Naive thymus-derived CD4-positive, alpha-beta T cell (primary cell): ENCODE measurements at regions not wholly inside any gene's neighbourhood (a gene's known extent, or its start where the extent isn't known, plus 50 kb on each side); places are given as distances from the start of the nearest gene placed in this dataset.
A peak's percentile ranks its signal among the peaks of the same experiment; 100 is the strongest.

Source experiments
- ATAC-seq: fragments of 150-1000 bp; cut with Tn5 transposase; 2 replicates; pipeline ENCODE4 v1.10.0; 2021; ENCODE audit warnings: mild to moderate bottlenecking, moderate library complexity
- CTCF ChIA-PET: fragments of 350-600 bp; sonication (Branson Sonifier 250); formaldehyde crosslinking; loops from one replicate; lab custom pipeline; 2021; ENCODE audit warnings: antibody characterized with exemption; lab: Charles Lee
- POLR2A ChIA-PET: fragments of 350-600 bp; sonication (Branson Sonifier 250); formaldehyde crosslinking; loops from one replicate; lab custom pipeline; 2021; ENCODE audit warnings: antibody characterized with exemption, inconsistent platforms; lab: Charles Lee
- DNase-seq, 9 donors: peaks; one replicate each; pipeline versions ENCODE4 v3.0.0 to v3.0.0-alpha.2; 2020 to 2022; ENCODE audit warnings: mixed read lengths in 1 of 9
- H3K27ac ChIP-seq: one replicate; pipeline ENCODE4 v1.7.0; 2013; ENCODE audit warnings: mild to moderate bottlenecking, low read depth, low read length, moderate library complexity
- H3K27me3 ChIP-seq, 2 donors: one replicate each; pipeline ENCODE4 v1.7.0; 2013; ENCODE audit warnings: low read length in 2 of 2, mild to moderate bottlenecking in 2 of 2, moderate library complexity in 2 of 2; ENCODE audit not compliant: control insufficient read depth in 2 of 2, insufficient read depth in 2 of 2
- H3K36me3 ChIP-seq, 3 experiments: 1 replicate in 2 of 3; 2 replicates in 1 of 3; pipeline ENCODE4 v1.7.0; 2013; ENCODE audit warnings: low read length in 3 of 3, mild to moderate bottlenecking in 3 of 3, moderate library complexity in 1 of 3; ENCODE audit not compliant: insufficient read depth in 3 of 3, control insufficient read depth in 2 of 3
- H3K4me1 ChIP-seq, 2 donors: one replicate each; pipeline ENCODE4 v1.7.0; 2013; ENCODE audit warnings: low read length in 2 of 2, mild to moderate bottlenecking in 2 of 2, moderate library complexity in 1 of 2; ENCODE audit not compliant: control insufficient read depth in 2 of 2, insufficient read depth in 2 of 2
- H3K4me3 ChIP-seq: 2 replicates; pipeline ENCODE4 v1.7.0; 2013; ENCODE audit warnings: mild to moderate bottlenecking, low read length
- H3K9me3 ChIP-seq, 3 experiments: 1 replicate in 2 of 3; 2 replicates in 1 of 3; pipeline ENCODE4 v1.7.0; 2013; ENCODE audit warnings: low read length in 3 of 3; ENCODE audit not compliant: control insufficient read depth in 2 of 3
- H3K27ac Mint-ChIP-seq, 9 donors: one replicate each; pipeline ENCODE4 v1.8.0; 2020 to 2022; ENCODE audit warnings: mixed read lengths in 9 of 9, mild to moderate bottlenecking in 8 of 9, moderate library complexity in 5 of 9, inconsistent platforms in 2 of 9
- H3K27me3 Mint-ChIP-seq, 5 donors: one replicate each; pipeline ENCODE4 v1.8.0; 2021 to 2022; ENCODE audit warnings: mixed read lengths in 5 of 5, mild to moderate bottlenecking in 1 of 5
- H3K36me3 Mint-ChIP-seq, 5 donors: one replicate each; pipeline ENCODE4 v1.8.0; 2020 to 2022; ENCODE audit warnings: mixed read lengths in 5 of 5, mild to moderate bottlenecking in 3 of 5, inconsistent platforms in 1 of 5
- H3K4me1 Mint-ChIP-seq, 7 donors: one replicate each; pipeline ENCODE4 v1.8.0; 2020 to 2022; ENCODE audit warnings: mixed read lengths in 7 of 7, mild to moderate bottlenecking in 3 of 7, inconsistent platforms in 1 of 7
- H3K4me3 Mint-ChIP-seq, 10 donors: one replicate each; pipeline ENCODE4 v1.8.0; 2020 to 2022; ENCODE audit warnings: mild to moderate bottlenecking in 10 of 10, mixed read lengths in 10 of 10, moderate library complexity in 6 of 10, inconsistent platforms in 2 of 10
- H3K9me3 Mint-ChIP-seq, 11 donors: one replicate each; pipeline ENCODE4 v1.8.0; 2020 to 2022; ENCODE audit warnings: mixed read lengths in 11 of 11, mild to moderate bottlenecking in 4 of 11, inconsistent platforms in 1 of 11, moderate library complexity in 1 of 11
- intact Hi-C, 2 donors: fragments of 100-400 bp; cut with micrococcal nuclease; formaldehyde crosslinking; loops; one replicate each; pipeline ENCODE4 v1.15.1; 2023

DNA sequence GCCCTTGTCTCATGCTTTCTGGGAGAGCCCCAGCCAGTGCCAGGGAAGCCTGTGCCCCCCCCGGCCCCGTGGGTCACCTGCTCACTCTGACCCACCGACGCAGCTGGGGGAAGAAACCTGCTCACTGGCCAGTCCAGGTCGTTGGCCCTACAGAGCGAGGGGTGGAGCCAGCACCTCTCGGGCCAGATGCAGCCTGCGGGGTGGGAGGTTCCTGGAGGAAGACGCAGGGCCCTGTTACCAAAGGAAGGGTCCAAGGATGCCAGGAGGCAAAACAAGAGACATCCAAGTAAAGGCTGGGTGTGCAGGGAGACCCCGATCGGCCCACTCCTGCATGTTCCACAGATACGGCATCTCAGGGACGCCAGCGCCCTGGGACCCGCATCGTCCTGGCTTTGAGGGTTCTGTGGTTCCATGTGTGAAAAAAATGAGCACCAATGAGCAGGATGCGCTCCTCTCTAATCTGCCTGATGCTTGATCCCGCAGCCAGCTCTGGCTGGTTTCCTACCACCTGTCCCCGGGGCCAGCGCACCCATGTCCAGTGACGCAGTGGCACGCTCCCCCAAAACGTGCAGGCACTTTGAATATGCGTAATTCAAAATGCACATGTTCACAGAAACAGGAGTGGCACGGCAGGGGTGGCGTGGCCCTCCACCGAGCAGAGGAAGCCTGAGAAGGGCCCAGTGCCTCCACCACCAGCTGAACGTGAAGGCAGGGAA, 66.0 kb upstream of the GALNT9 start:
- POLR2A ChIA-PET = no interaction called here
- H3K4me3 Mint-ChIP-seq = no peak overlapping the region
- H3K36me3 ChIP-seq = no peaks in the 10 kb centered on the region
- CTCF ChIA-PET = interaction anchor here (0.9 kb wide), 1 partner anchor 12 kb away, joined by 3 read pairs; no protein-coding TSS in a partner anchor
- H3K27ac Mint-ChIP-seq = no peak overlapping the region
- no peaks in the 10 kb centered on the region for H3K4me1 ChIP-seq
- no peak overlapping the region for H3K4me3 ChIP-seq
- peaks cover 0 to 5% (median 0%) of the 10 kb centered on the region in 11 donors for H3K9me3 Mint-ChIP-seq
- ATAC-seq (no peak), DNase-seq (no peak)
- H3K27me3 ChIP-seq = peaks cover 0 to 4% of the 10 kb centered on the region in 2 donors
- no peaks in the 10 kb centered on the region for H3K36me3 Mint-ChIP-seq
- H3K9me3 ChIP-seq = no peaks in the 10 kb centered on the region
- intact Hi-C loops = no loop called here
- no peaks in the 10 kb centered on the region for H3K4me1 Mint-ChIP-seq
- peaks cover 0 to 23% (median 2%) of the 10 kb centered on the region in 5 donors for H3K27me3 Mint-ChIP-seq
- no peak overlapping the region for H3K27ac ChIP-seq

DNA sequence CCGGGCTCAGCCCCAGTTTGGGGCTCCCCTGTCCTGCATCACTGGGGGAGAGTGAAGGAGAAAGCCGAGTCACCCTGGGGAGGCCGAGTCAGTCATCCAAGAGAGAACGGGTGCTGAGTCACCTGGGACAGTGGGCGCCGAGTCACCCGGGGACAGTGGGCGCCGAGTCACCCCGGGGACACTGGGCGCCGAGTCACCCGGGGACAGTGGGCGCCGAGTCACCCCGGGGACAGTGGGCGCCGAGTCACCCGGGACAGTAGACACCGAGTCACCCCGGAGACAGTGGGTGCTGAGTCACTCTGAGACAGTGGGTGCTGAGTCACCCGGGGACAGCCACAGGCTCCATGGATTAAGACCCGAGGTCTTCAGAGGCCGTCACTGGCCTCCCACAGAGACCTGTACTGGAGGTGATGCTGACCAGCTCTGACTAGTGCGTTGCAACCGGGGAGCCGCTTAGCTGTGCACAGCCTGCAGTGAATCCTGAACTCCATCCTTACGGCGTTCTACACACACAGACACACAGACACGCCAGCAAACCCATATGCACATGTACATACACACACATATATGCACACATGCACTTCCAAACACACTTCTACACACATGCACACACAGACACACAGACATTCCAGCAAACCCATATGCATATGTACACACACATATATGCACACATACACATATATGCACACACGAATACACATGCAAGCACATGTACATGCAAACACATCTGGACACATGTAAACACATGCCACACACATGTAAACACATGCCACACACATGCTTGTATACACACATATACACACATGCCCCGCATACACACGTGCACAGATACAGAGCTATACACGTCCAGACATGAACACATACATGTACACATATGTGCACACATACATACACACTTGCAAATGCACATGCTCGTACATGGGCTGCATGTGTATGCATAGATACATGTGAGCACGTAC, 64.9 kb upstream of the GALNT9 start:
- CTCF ChIA-PET = interaction anchor here (0.9 kb wide), 1 partner anchor 10 kb away, joined by 3 read pairs; no protein-coding TSS in a partner anchor
- no peak overlapping the region for H3K4me3 ChIP-seq
- no peaks in the 10 kb centered on the region for H3K36me3 Mint-ChIP-seq

DNA sequence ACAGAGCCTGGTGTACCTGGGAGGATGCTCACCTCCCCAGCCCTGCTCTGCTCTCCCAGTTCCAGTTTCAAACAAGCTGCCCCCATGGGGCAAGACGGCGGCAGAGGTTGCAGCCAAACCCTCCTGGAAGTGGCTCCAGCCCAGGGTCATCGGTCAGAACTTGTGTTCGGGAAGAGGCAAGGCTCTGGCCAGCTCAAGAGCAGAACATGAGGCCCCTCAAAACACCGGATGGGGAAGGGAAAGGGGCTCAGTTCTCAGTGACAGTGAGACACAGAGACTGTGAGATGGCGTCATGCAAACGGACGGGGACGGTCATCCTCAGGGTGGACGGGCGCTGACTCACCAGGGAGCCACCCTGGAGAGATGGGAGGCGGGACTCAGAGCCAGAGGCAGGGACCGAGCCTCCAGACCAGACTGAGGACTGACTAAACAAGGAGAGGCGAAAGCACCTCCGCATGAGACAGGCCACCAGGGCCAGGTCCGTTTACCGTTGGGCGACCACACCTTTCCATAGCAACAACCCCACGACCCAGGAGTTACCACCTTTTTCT, 63.9 kb upstream of the GALNT9 start:
- intact Hi-C loops = no loop called here
- Mint-ChIP-seq H3K4me1 (peaks cover 0 to 2% (median 0%) of the 10 kb centered on the region in 7 donors), H3K27me3 (peaks cover 0 to 27% (median 4%) of the 10 kb centered on the region in 5 donors), H3K36me3 (no peaks in the 10 kb centered on the region), H3K9me3 (peaks cover 0 to 5% (median 0%) of the 10 kb centered on the region in 11 donors), H3K4me3 (no peak overlapping the region), H3K27ac (no peak overlapping the region)
- no peaks in the 10 kb centered on the region for H3K36me3 ChIP-seq
- ATAC-seq (no peak), DNase-seq (no peak)
- H3K4me1 ChIP-seq = no peaks in the 10 kb centered on the region
- H3K4me3 ChIP-seq = no peak overlapping the region
- H3K27ac ChIP-seq = no peak overlapping the region
- H3K9me3 ChIP-seq = no peaks in the 10 kb centered on the region
- CTCF ChIA-PET = no interaction called here
- POLR2A ChIA-PET = no interaction called here
- H3K27me3 ChIP-seq = peaks cover 0 to 2% of the 10 kb centered on the region in 2 donors

More for the DNA sequence above, 64.9 kb upstream of the GALNT9 start:
- POLR2A ChIA-PET = no interaction called here
- H3K9me3 ChIP-seq = no peaks in the 10 kb centered on the region
- intact Hi-C loops = no loop called here
- Mint-ChIP-seq H3K27me3 (peaks cover 0 to 21% (median 2%) of the 10 kb centered on the region in 5 donors), H3K4me1 (no peaks in the 10 kb centered on the region), H3K27ac (peak overlapping the region in 1 of 9 donors; percentile 25), H3K9me3 (peaks cover 0 to 5% (median 0%) of the 10 kb centered on the region in 11 donors), H3K4me3 (no peak overlapping the region)
- no peaks in the 10 kb centered on the region for H3K36me3 ChIP-seq
- DNase-seq (no peak), ATAC-seq (peak; percentile 43)
- H3K27ac ChIP-seq = no peak overlapping the region
- peaks cover 0 to 4% of the 10 kb centered on the region in 2 donors for H3K27me3 ChIP-seq
- no peaks in the 10 kb centered on the region for H3K4me1 ChIP-seq

DNA sequence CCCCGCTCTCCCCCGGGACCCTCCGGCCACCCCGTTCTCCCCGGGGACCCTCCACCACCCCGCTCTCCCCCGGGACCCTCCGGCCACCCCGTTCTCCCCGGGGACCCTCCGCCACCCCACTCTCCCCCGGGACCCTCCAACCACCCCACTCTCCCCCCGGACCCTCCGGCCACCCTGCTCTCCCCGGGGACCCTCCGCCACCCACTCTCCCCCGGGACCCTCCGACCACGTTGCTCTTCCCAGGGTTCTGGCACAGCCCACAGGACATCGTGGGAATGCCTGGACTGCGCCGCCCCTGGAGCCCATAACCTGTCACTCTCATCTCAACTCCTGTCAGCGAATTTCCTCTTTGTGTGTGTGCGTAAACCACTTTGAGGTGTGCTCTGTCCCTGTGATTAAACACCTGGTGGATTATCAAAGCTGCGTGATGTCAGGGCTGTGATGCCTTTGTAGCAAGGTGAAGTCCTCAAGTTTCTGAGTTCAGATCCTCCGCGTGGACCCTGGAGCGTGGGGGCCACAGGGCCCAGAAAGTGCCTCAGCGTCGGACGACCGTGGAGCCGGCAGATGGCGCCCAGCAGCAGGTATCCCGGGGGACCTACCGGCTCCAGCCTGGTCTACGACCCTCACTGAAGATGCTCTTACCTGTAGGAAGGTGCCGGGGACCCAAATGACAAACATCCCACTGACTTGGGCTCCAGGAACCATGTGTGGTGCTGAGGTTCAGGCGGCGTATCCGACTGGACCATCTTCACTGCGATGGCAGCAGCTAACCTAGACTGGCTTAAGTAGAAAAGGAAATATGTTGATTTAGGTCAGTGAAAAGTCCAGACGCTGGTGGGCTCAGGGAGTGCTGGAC, 63.2 kb upstream of the GALNT9 start:
- no peaks in the 10 kb centered on the region for H3K4me1 ChIP-seq
- no peaks in the 10 kb centered on the region for H3K36me3 ChIP-seq
- Mint-ChIP-seq H3K4me3 (no peak overlapping the region), H3K4me1 (peaks cover 0 to 2% (median 0%) of the 10 kb centered on the region in 7 donors), H3K9me3 (peaks cover 0 to 5% (median 0%) of the 10 kb centered on the region in 11 donors), H3K27me3 (peaks cover 0 to 30% (median 4%) of the 10 kb centered on the region in 5 donors), H3K36me3 (no peaks in the 10 kb centered on the region), H3K27ac (no peak overlapping the region)
- POLR2A ChIA-PET = no interaction called here
- CTCF ChIA-PET = no interaction called here
- no peak for DNase-seq
- ATAC-seq = no peak
- H3K9me3 ChIP-seq = no peaks in the 10 kb centered on the region
- intact Hi-C loops = no loop called here
- H3K27me3 ChIP-seq = no peaks in the 10 kb centered on the region
- H3K27ac ChIP-seq = no peak overlapping the region
- no peak overlapping the region for H3K4me3 ChIP-seq

DNA sequence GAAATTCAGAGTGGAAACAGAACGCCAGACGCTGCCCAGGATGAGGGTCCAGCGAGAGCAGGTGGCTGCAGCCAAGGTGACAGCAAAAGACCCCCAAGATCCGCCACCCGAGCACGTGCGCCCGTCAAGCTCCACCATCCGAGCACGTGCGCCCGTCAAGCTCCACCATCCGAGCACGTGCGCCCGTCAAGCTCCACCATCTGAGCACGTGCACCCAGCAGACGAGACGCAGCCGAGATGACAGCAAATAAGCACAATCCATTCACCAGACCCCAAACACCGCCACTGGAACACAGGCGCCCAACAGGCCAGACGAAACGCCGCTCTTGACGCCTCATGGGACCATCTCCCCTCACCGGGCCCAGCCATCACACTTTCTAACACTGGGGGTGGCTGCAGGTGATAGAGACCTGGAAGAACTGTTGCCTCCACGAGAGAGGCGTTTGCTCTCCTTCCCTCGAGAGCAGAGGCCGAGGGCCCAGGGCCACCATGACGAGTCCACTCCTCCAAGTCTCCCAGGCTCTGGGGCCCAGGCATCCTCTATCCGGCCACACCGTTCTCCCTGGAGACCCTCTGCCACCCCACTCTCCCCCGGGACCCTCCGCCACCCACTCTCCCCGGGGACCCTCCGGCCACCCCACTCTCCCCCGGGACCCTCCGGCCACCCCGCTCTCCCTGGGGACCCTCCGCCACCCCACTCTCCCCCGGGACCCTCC, 62.1 kb upstream of the GALNT9 start:
- H3K27me3 Mint-ChIP-seq = peaks cover 0 to 35% (median 5%) of the 10 kb centered on the region in 5 donors
- ChIA-PET POLR2A (no interaction called here), CTCF (no interaction called here)
- peaks cover 0 to 2% (median 0%) of the 10 kb centered on the region in 7 donors for H3K4me1 Mint-ChIP-seq
- Histone ChIP-seq H3K36me3 (no peaks in the 10 kb centered on the region), H3K27ac (no peak overlapping the region), H3K27me3 (no peaks in the 10 kb centered on the region), H3K4me3 (no peak overlapping the region), H3K4me1 (no peaks in the 10 kb centered on the region), H3K9me3 (no peaks in the 10 kb centered on the region)
- no peak for DNase-seq
- no peak for ATAC-seq
- H3K36me3 Mint-ChIP-seq = no peaks in the 10 kb centered on the region
- H3K27ac Mint-ChIP-seq = no peak overlapping the region
- intact Hi-C loops = no loop called here
- H3K4me3 Mint-ChIP-seq = no peak overlapping the region
- peaks cover 0 to 5% (median 0%) of the 10 kb centered on the region in 11 donors for H3K9me3 Mint-ChIP-seq
